ENCODE measurements at regions not wholly inside any gene's neighbourhood (a gene's known extent, or its start where the extent isn't known, plus 50 kb on each side); places are given as distances from the start of the nearest gene placed in this dataset.
"Not testable (repeated sequence)": the region's sequence is repeated elsewhere in the genome, so short reads cannot be mapped to it uniquely, and the experiment has no call there.

GRCh38 chr9:94188246-94188645, 70.9 kb upstream of the ZNF169 start:
- TF ChIP-seq CTCF (IDR thresholded peaks at IDR 0.05) = no peak
- no peaks in the 10 kb centered on the region for H3K4me1 ChIP-seq
- no peaks in the 10 kb centered on the region for H3K27me3 ChIP-seq
- ATAC-seq (no peak), DNase-seq (no peak)
- H3K4me3 ChIP-seq = no peak overlapping the region
- H3K9me3 ChIP-seq = peaks cover 0 to 30% of the 10 kb centered on the region in 2 donors
- H3K27ac ChIP-seq = no peak overlapping the region
- intact Hi-C loops (cut with DNase I) = no loop called here
- peaks cover 0 to 11% of the 10 kb centered on the region in 2 donors for H3K36me3 ChIP-seq

- Histone ChIP-seq H3K9me3 (peaks cover 0 to 59% of the 10 kb centered on the region in 2 donors), H3K36me3 (peaks cover 0 to 14% of the 10 kb centered on the region in 2 donors)
- ATAC-seq; DNase-seq; H3K27ac ChIP-seq; intact Hi-C loops (cut with DNase I); H3K4me1 ChIP-seq; H3K27me3 ChIP-seq; H3K4me3 ChIP-seq: not testable (repeated sequence)
Measured at GRCh38 chr9:94191706-94192105, 67.4 kb upstream of the ZNF169 start.

- DNase-seq = no peak
- peaks cover 0 to 32% of the 10 kb centered on the region in 2 donors for H3K9me3 ChIP-seq
- intact Hi-C loops (cut with DNase I) = no loop called here
- no peak overlapping the region for H3K4me3 ChIP-seq
- no peaks in the 10 kb centered on the region for H3K27me3 ChIP-seq
- H3K36me3 ChIP-seq = peaks cover 0 to 12% of the 10 kb centered on the region in 2 donors
- H3K4me1 ChIP-seq = no peaks in the 10 kb centered on the region
- no peak overlapping the region for H3K27ac ChIP-seq
- TF ChIP-seq CTCF (IDR thresholded peaks at IDR 0.05) = no peak
- no peak for ATAC-seq
Measured at GRCh38 chr9:94198414-94198813, 60.7 kb upstream of the ZNF169 start.

GRCh38 chr9:94199776-94200175, 59.3 kb upstream of the ZNF169 start:
- H3K9me3 ChIP-seq = peaks cover 0 to 29% of the 10 kb centered on the region in 2 donors
- no peak overlapping the region for H3K27ac ChIP-seq
- intact Hi-C loops (cut with DNase I) = no loop called here
- no peak for TF ChIP-seq CTCF (IDR thresholded peaks at IDR 0.05)
- DNase-seq (no peak), ATAC-seq (no peak)
- no peaks in the 10 kb centered on the region for H3K27me3 ChIP-seq
- H3K36me3 ChIP-seq = peaks cover 0 to 12% of the 10 kb centered on the region in 2 donors
- no peak overlapping the region for H3K4me3 ChIP-seq
- no peaks in the 10 kb centered on the region for H3K4me1 ChIP-seq

- no peak overlapping the region for H3K4me3 ChIP-seq
- no peaks in the 10 kb centered on the region for H3K27me3 ChIP-seq
- no peaks in the 10 kb centered on the region for H3K36me3 ChIP-seq
- intact Hi-C loops (cut with DNase I) = no loop called here
- no peak overlapping the region for H3K27ac ChIP-seq
- H3K9me3 ChIP-seq = peaks cover 0 to 7% of the 10 kb centered on the region in 2 donors
- no peaks in the 10 kb centered on the region for H3K4me1 ChIP-seq
- DNase-seq (no peak), ATAC-seq (no peak)
- TF ChIP-seq CTCF (IDR thresholded peaks at IDR 0.05) = no peak
Measured at GRCh38 chr9:94204174-94204573, 54.9 kb upstream of the ZNF169 start.

GRCh38 chr9:94207781-94208180, 51.3 kb upstream of the ZNF169 start:
- H3K36me3 ChIP-seq = no peaks in the 10 kb centered on the region
- no peak overlapping the region for H3K27ac ChIP-seq
- no peak for DNase-seq
- peaks cover 0 to 7% of the 10 kb centered on the region in 2 donors for H3K9me3 ChIP-seq
- H3K4me3 ChIP-seq = no peak overlapping the region
- no peaks in the 10 kb centered on the region for H3K4me1 ChIP-seq
- intact Hi-C loops (cut with DNase I) = no loop called here
- no peak for ATAC-seq
- H3K27me3 ChIP-seq = no peaks in the 10 kb centered on the region
- TF ChIP-seq CTCF (IDR thresholded peaks at IDR 0.05) = no peak
